ENCODE measurements at regions not wholly inside any gene's neighbourhood (a gene's known extent, or its start where the extent isn't known, plus 50 kb on each side); places are given as distances from the start of the nearest gene placed in this dataset.
"Not testable (repeated sequence)": the region's sequence is repeated elsewhere in the genome, so short reads cannot be mapped to it uniquely, and the experiment has no call there.

GRCh38 chr1:199046618-199047017 lies 407.8 kb downstream of the PTPRC start:
- no peak for DNase-seq (ENCODE audit: low spot score)

- DNase-seq (ENCODE audit: low spot score), result no peak
Observed at GRCh38 chr1:199054694-199055093, 415.9 kb downstream of the PTPRC start.

GRCh38 chr1:199057322-199057721 lies 418.5 kb downstream of the PTPRC start:
- no peak for DNase-seq (ENCODE audit: low spot score)

DNA sequence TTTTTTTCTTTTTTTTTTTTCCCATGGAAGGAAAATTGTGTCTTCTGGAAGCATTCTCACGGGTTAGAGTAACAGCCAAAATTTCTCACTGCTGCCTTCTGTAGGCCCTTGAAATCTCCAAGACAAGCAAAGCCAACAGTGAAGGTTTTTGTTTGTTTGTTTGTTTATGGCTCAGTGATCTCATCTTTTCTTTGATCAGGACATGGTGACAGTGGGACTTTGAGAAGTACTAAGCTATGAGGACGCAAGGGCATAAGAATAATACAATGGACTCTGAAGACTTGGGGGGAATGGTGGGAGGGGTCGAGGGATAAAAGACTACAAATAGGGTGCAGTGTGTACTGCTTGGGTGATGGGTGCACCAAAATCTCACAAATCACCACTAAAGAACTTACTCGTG lies 419.4 kb downstream of the PTPRC start:
- DNase-seq (ENCODE audit: low spot score), result no peak

GRCh38 chr1:199064971-199065370 lies 426.1 kb downstream of the PTPRC start:
- DNase-seq (ENCODE audit: low spot score), result peak; percentile 21

DNA sequence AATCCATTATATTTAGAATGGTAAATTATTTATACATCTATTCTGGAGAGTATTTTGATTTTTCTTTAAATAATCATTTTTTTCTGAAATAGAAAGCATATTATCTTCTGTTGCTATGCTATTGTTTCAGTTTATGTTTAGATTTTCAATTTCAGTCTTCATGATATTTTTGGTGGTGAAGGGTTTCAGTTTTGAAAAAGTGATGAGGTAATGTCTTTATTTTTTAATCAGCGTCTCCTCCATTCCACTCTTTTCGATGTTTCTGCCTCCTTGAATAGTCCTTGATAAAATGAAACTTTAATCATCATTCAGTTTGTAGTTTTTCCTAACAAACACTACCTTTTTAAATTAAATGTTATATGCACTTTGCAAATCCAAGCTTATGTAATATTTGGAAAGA lies 428.6 kb downstream of the PTPRC start:
- DNase-seq (ENCODE audit: low spot score), result no peak

- no peak for DNase-seq (ENCODE audit: low spot score)
Observed at GRCh38 chr1:199071080-199071479, 432.2 kb downstream of the PTPRC start.

DNA sequence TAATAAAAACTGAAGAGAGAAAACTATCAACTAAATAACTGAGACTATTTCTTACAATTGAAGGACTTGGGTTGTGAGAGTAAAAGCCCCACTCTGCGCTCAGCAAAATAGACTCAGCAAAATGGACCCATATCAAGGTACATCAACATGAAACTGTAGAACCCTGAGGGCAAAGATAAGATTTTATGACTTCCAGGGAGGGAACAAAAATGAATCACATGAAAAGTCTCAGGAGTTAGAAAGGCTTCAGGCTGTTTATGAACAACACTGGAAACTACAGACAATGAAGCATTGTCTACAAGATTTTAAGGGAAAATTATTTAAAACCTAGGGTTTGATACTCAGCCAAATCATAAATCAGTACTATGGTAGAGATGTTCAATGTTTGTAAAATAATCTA lies 434.3 kb downstream of the PTPRC start:
- no peak for DNase-seq (ENCODE audit: low spot score)

- no peak for DNase-seq (ENCODE audit: low spot score)
Observed at GRCh38 chr1:199075792-199076191, 437.0 kb downstream of the PTPRC start.

DNA sequence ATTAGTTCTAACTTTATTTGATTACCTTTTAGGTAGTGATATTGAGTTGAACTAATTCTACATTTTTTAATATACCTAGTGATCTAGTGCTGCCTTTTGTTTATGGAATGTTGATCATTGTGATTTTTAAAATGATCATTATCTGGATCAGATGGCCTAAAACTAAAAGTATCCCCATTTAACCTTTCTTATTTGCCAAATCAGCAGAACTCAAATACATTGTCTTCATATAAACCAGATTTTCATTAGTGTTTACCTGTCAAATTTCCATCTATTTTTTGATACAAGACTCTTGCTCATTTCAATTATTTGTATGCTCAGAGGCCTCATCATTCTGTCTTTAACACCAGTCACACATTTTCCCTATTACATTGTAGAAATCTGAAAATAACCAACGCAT lies 441.2 kb downstream of the PTPRC start:
- no peak for DNase-seq (ENCODE audit: low spot score)

DNA sequence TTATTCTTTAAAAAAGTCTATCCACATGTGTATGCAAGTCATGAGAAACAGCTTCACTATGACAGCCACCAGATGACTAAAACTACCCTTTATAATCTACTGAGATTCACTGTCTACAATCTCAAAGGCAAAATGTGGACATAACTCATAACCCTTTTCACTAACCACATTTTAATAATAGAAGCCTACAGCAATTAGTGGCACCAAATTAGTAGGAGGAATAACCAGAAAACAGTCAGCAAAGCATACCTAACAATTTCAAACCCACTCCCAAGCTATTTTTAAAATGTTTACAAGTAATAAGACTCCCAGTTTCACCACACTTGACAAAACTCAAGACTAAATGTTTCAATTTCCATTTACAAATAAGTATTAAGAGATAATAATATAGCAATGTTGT lies 442.9 kb downstream of the PTPRC start:
- no peak for DNase-seq (ENCODE audit: low spot score)

DNA sequence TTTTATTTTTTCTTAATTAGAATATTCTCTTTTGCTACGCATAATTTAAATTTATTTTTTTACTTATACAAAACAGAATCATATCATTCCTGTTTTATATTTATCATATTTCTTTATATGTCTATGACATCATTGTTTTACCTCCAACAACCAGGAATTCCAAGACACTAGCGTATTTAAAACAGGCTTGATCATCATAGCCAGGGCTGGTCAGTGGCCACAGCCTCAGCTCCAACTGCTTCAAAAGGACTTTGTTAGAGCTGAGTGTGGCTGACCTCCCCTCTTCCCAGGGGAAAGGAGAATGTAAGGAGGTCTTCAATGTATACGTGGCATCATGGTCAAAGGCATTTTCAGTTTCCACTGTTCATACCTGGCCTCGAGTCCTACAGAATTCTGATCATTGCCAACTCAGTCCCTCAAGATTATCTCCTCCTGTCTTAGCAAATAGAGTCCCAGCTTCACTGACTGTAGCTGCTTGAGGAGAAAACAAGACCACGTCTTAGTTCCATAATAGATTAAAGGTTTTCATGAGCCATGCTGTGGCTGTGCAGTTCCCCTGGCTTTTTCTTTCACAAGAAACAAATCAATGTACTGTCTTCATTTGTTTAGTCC lies 444.0 kb downstream of the PTPRC start:
- no peak for DNase-seq (ENCODE audit: low spot score)

GRCh38 chr1:199083680-199084079 lies 444.8 kb downstream of the PTPRC start:
- no peak for DNase-seq (ENCODE audit: low spot score)

DNA sequence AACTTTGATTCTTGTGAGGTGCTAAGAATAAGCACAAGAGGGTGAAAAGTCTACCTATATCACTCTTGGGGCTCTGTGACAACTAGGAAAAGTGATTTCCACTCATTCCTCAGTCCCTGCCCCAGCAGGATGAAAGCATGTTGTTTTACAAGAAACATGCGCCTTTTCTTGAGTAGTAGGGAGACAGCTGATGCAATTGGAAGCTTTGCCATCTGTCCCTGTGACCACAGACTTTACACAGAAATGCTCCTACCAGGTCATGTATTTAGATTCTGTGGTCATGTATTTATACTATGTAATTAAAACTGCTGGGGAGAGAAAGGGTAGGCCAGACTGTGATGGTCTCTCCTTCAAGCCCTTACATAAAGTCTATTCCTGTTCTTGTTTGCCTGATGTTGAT lies 445.5 kb downstream of the PTPRC start:
- DNase-seq (ENCODE audit: low spot score), result no peak

DNA sequence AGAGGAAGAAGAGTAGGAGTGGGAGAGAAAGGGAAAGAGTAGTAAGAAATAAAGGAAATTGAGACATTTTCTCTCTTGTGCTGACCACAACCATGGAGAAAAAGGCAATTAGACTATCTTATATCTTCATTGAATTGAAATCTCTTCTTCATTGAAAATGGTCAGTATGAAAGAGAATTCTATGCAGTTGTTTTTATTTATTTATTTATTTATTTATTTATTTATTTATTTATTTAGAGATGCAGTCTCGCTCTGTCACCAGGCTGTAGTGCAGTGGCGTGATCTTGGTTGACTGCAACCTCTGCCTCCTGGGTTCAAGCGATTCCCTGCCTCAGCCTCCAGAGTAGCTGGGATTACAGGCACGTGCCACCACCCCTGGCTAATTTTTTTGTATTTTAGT lies 447.1 kb downstream of the PTPRC start:
- DNase-seq (ENCODE audit: low spot score), result no peak

DNA sequence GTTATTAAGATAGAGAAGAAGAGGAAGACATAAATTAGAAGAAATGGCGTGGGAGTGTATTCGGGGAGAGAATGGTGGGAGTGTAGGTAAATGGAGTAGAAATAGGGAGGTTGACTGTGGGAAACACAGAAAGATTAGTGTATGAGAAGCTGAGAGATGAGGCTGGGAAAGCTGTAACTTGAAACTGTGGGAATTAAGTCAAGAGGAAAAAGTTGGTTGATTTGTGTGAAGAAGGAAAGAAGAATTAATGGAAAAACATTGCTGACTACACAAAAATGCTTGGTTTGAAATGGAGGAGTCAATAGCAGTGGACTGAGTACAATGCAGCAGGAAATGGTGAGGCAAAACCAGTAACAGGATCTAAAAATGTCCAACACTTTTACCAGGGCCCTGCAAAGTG lies 448.3 kb downstream of the PTPRC start:
- no peak for DNase-seq (ENCODE audit: low spot score)

- DNase-seq (ENCODE audit: low spot score), result no peak
Observed at GRCh38 chr1:199089393-199090122, 450.7 kb downstream of the PTPRC start.

DNA sequence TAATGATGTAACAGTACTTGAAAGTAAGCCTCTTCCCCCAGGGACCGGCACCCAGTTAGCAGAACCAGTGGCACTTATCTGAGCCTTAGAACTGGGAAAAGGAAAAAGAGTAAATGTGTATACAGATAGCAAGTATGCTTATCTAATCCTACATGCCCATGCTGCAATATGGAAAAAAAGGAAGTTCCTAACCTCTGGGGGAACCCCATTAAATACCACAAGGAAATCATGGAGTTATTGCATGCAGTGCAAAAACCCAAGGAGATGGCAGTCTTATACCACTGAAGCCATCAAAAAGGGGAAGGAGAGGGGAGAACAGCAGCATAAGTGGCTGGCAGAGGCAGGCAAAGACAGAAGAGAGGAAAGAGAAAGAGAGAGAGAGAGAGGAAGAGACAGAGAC lies 456.8 kb downstream of the PTPRC start:
- DNase-seq (ENCODE audit: low spot score), result not testable (repeated sequence)

- no peak for DNase-seq (ENCODE audit: low spot score)
Observed at GRCh38 chr1:199096591-199096990, 457.8 kb downstream of the PTPRC start.

GRCh38 chr1:199098468-199098867 lies 459.6 kb downstream of the PTPRC start:
- no peak for DNase-seq (ENCODE audit: low spot score)

GRCh38 chr1:199101139-199101538 lies 462.3 kb downstream of the PTPRC start:
- DNase-seq (ENCODE audit: low spot score), result no peak

DNA sequence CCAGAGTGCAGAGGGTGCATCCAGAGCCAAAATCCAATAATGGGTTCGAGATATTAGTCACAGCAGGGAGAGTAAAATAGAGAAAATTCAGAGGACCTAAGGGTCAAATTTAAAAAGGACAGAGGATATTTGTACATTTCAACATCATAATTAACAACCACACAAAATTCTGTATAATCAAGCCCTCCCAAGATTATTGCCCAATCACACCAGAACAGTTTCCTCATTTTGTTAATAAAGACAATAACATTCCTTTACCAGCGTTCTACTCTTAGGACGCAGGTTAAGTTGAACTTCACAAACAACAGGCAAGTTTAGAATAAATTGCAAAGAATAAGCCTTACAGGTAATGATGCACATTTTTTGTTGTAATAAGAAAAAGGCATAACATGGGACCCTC lies 462.8 kb downstream of the PTPRC start:
- no peak for DNase-seq (ENCODE audit: low spot score)

DNA sequence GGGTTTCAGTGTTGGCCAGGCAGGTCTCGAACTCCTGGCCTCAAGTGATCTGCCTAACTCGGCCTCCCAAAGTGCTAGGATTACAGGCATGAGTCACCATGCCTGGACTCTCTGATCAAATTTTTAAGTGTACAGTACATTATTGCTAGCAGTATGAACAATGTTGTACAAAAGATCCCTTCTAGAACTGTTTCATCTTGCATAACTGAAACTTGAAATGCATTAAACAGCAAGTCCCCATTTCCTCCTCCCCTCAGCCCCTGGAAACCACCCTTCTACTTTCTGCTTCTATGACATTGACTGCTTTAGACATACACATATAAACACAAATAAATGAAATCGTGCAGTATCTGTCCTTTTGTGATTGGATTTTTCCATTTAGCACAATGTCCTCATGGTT lies 463.4 kb downstream of the PTPRC start:
- DNase-seq (ENCODE audit: low spot score), result no peak

DNA sequence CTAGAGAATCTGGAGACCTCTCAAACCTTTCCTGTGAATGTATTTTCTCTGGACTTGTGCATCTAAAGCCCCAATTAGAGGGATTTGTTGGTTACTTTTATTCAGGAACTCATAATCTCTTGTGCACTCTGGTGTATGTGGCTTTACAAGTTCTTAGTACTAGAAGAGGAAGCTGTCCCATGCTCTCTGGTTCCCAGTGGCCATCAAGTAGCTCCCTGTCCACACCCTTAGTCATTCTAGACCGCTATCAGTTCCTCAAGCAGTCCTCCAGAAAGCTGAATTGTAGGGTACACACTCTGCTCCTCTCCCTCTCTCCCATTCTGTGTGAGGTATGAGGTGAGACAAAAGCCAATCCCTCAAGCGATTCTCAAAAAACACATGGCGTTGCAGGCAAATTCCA lies 470.3 kb downstream of the PTPRC start:
- DNase-seq (ENCODE audit: low spot score), result no peak

Data from kidney capillary endothelial cell (primary cell).